ENCODE measurements at regions not wholly inside any gene's neighbourhood (a gene's known extent, or its start where the extent isn't known, plus 50 kb on each side); places are given as distances from the start of the nearest gene placed in this dataset.

- TF ChIP-seq SIN3A (IDR thresholded peaks at IDR 0.05; ENCODE audit: borderline replicate concordance, insufficient read depth, low read length) = no peak
- no peak for TF ChIP-seq POLR2AphosphoS5 (IDR thresholded peaks at IDR 0.05; ENCODE audit: low read depth, low read length)
- no peak for TF ChIP-seq TAF1 (IDR thresholded peaks at IDR 0.05; ENCODE audit: borderline replicate concordance, insufficient read depth, low read length)
These were observed 93.9 kb upstream of the WSCD1 start for GRCh38 chr17:5976251-5976650.
